Activated CD8-positive, alpha-beta memory T cell treated with anti-CD3 and anti-CD28 coated beads for 36 hours (primary cell): ENCODE measurements at regions not wholly inside any gene's neighbourhood (a gene's known extent, or its start where the extent isn't known, plus 50 kb on each side); places are given as distances from the start of the nearest gene placed in this dataset.
"Not testable (repeated sequence)": the region's sequence is repeated elsewhere in the genome, so short reads cannot be mapped to it uniquely, and the experiment has no call there.

ENCODE experiments used
- CTCF ChIA-PET: fragments of 350-600 bp; sonication (Branson Sonifier 250); formaldehyde crosslinking; loops from one replicate; lab custom pipeline; 2021; ENCODE audit warnings: antibody characterized with exemption; lab: Charles Lee
- POLR2A ChIA-PET: fragments of 350-600 bp; sonication (Branson Sonifier 250); formaldehyde crosslinking; loops from one replicate; lab custom pipeline; 2021; ENCODE audit warnings: antibody characterized with exemption; lab: Charles Lee

DNA sequence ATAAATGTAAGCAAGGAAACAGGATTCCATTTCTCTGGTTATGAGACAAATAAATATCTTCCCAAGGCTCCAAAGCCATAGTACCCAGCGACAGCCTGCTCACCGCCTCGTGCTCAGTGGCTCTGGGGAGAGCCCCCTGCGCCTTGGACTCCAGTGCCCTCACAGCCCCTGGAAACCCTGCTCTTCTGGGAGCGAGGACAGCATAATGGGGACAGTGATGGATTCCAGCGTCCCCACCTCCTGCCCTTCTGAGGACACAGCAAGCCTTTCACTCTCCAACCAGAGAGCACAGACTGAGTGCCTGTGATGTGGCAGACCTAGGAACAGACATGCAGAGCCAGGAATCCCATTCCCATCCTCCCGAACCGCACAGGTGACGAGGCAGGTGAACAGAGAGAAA is 660.8 kb downstream of the TBC1D22A start:
- ChIA-PET POLR2A (no interaction called here), CTCF (no interaction called here)

- ChIA-PET CTCF (interaction anchor here (0.6 kb wide), 1 partner anchor 620 kb away, joined by 3 read pairs; no protein-coding TSS in a partner anchor), POLR2A (no interaction called here)
Observed at GRCh38 chr22:47422736-47423135, 660.3 kb downstream of the TBC1D22A start.

DNA sequence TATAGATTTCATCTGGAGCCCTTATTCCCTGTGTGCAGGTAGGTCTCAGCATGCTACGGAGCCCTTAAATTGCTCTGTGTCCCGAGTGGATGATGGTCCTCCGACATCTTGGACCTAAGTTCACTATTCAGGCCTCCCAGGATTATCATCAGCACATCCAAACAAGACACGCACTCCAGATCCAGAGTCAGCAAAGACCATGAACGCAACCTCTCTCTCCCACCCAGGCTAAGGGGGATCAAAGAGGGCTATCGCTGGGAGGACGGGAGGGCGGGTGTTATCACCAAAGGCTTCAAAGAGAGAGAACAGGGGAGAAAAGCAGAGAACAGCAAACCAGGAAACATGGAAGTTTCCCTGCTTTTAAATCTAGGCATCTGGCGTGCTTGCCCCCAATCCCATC is 659.4 kb downstream of the TBC1D22A start:
- ChIA-PET POLR2A (no interaction called here), CTCF (interaction anchor here (0.6 kb wide), 1 partner anchor 619 kb away, joined by 3 read pairs; no protein-coding TSS in a partner anchor)

- CTCF ChIA-PET, result no interaction called here
- POLR2A ChIA-PET, result no interaction called here
Observed at GRCh38 chr22:47420211-47420610, 657.8 kb downstream of the TBC1D22A start.

GRCh38 chr22:47419239-47419638 is 656.8 kb downstream of the TBC1D22A start:
- POLR2A ChIA-PET, result no interaction called here
- CTCF ChIA-PET, result no interaction called here

- CTCF ChIA-PET, result no interaction called here
- POLR2A ChIA-PET, result no interaction called here
Observed at GRCh38 chr22:47417699-47418098, 655.2 kb downstream of the TBC1D22A start.

DNA sequence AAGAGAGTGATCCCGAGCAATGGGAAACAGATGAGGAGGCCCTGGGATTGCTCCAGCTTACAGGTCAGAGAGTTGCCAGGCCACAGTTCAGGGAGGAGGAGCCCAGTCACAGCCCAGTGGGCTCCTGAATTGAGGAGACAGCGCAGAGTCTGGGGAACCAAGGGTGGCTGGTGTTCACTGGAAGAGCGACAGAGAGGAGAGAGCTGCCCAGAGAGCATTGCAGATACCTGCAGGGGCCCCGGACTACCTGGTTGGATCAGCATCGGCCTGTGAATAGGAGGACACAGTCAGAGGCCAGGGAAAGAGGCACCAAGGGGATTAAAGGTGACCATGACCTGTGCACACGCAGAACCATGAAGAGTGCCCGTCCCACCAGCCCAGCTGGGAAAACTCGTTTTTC is 648.6 kb downstream of the TBC1D22A start:
- CTCF ChIA-PET, result no interaction called here

DNA sequence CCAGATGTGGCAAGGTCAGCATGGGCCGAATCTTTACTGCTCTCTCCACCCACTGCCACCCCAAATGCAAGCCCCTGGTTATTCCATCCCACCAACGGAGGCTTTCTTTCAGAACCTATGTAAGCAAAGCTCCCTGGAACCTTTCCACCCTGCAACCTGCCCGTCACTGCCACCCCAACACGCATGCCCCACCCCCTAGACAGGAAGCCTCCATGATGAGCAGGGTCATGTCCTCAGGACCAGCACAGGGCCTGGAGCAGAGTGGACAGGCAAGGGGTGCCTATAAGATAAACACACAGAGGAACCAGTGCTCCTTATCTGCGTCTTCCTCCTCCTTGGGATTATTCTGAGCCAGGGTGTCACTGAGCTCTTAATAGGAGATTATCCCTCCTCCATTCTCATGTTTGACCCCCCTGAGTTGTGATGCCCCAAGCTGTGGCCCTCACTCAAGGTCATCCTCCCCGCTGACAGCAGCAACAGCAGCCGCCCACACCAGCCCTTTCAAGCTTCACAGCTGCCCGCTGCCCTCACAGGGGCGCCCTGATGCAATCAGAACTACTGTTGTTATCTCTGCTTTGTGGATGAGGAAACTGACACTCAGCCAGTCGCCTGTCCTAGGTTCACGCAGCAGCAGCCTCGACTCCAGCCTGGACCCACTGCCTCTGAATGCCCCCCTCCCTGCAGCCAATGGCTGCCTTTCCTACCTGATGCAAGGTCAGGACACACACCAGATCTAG is 647.3 kb downstream of the TBC1D22A start:
- CTCF ChIA-PET, result no interaction called here

More for the DNA sequence above, 648.6 kb downstream of the TBC1D22A start:
- POLR2A ChIA-PET, result no interaction called here

GRCh38 chr22:47408409-47408808 is 646.0 kb downstream of the TBC1D22A start:
- POLR2A ChIA-PET, result no interaction called here
- CTCF ChIA-PET, result no interaction called here

More for the DNA sequence above, 647.3 kb downstream of the TBC1D22A start:
- POLR2A ChIA-PET, result no interaction called here

- ChIA-PET POLR2A (no interaction called here), CTCF (no interaction called here)
Observed at GRCh38 chr22:47407461-47408025, 645.1 kb downstream of the TBC1D22A start.

DNA sequence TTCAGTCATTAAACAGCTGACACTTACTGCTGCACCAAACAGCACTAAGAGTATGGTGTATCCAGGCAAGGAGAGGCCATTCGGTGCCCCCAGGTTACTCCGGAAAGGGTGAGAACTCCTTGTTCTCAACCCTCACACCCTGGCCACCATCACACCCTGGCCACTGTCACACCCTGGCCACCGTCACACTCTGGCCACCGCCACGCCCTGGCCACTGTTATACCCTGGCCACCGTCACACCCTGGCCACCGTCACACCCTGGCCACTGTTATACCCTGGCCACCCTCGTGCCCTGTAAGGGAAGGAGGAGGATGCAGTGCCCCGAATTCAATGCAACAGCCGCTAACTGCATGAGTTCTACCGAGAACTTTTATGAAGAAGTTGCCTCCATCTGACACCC is 644.4 kb downstream of the TBC1D22A start:
- ChIA-PET POLR2A (no interaction called here), CTCF (no interaction called here)

DNA sequence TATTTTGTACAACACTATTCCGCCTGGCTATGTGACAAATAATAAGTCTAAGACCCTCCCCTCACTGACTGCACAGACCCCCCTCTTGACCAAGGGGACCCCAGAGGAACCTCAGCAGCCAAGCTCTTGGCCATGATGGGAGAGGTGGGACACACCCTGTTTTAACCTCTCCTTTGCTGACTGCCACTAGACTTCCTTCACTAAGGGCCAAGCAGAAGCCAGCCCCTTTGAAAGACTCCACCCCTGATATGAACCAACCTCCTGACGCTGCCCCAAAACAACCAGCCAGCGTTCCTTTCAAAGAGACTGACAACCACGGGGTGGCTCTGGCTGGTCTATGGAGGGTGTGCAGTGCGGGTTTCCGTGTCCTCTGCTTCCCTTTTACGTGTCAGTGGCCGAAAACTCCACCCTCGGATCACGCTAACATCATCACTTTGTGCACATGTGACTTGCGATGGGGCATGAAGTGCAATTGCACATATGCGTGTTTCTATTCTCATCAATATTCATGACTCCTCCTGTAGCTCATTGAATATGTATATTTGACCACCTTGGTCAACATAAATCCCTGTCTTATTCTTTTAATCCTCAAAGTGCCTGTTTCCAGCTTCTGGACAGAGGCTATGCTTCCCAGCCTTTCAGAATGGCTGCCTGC is 643.9 kb downstream of the TBC1D22A start:
- POLR2A ChIA-PET, result no interaction called here
- CTCF ChIA-PET, result no interaction called here

- POLR2A ChIA-PET, CTCF ChIA-PET: not testable (repeated sequence)
Observed at GRCh38 chr22:47405222-47405621, 642.8 kb downstream of the TBC1D22A start.

GRCh38 chr22:47402876-47403525 is 640.6 kb downstream of the TBC1D22A start:
- ChIA-PET POLR2A (no interaction called here), CTCF (no interaction called here)

- ChIA-PET POLR2A (no interaction called here), CTCF (no interaction called here)
Observed at GRCh38 chr22:47401976-47402770, 639.7 kb downstream of the TBC1D22A start.

DNA sequence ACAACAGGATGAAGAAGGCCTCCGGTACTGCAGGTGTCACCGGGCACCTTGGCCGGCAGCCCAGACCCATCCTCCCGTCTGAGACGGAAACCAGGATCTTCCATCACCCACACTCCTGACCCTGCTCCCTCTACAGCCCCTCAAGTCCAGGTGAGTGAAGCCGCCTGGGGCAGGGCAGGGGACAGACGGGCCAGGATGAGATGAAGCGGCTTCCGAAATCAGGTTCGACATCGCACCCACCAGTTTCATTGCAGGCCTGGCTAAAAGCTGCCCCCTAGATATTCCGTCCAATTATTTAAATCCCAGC is 639.1 kb downstream of the TBC1D22A start:
- POLR2A ChIA-PET, result no interaction called here
- CTCF ChIA-PET, result no interaction called here

DNA sequence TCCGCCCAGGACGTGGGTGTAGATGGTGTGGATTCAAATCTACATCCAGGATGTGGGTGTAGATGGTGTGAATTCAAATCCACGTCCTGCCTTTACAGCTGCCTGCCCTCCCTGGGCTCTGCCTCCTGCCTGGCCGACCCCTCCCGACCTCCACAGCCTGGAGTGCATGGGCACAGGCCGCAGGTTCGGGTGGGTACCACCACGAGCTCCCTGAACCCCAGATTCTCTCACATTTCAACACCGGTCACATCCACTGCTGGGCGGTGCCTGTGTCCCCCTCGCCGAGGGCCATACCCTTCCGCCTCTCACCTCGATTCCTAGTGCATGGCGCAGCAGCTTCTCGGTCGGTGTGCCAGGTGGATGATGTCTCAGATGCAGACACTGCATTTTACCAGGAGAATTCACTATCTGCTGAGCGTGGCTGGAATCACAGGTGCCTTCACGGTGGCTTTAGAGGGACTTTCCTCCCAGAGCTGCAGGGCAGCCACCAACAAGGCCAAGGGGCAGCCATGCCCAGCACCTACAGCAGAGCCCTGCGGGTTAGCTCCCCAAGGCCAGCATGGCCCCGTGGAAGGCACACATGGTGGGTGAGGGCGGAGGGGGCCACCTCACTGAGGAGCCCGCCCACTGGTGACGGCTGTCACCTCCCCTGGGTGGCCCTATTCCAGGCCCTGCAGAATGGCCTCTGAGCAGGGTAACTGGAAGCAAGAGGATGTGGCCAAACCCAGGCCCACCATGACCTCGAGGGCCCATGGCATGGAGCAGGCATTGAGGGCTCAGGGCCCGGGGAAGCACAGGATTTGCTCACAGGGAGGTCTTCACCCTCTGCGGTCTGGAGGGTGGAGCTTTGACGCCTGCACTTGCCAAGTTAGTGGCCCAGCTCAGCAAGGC is 638.5 kb downstream of the TBC1D22A start:
- ChIA-PET CTCF (no interaction called here), POLR2A (no interaction called here)

- CTCF ChIA-PET, POLR2A ChIA-PET: not testable (repeated sequence)
Observed at GRCh38 chr22:47400131-47400530, 637.7 kb downstream of the TBC1D22A start.
